Adrenal gland (tissue), 9 donors: ENCODE measurements at regions not wholly inside any gene's neighbourhood (a gene's known extent, or its start where the extent isn't known, plus 50 kb on each side); places are given as distances from the start of the nearest gene placed in this dataset.

Experiments
- DNase-seq, 7 donors: peaks; one replicate each; pipeline ENCODE4 v3.0.0-alpha.2; 2019 to 2020
- H3K27ac ChIP-seq, 5 donors: fragments of 200-600 bp; sonication (generic) in 4 of 5; 1 replicate in 3 of 5; 2 replicates in 2 of 5; pipeline versions ENCODE4 v1.5.1 to v1.8.0; 2016 to 2020; ENCODE audit warnings: mild to moderate bottlenecking in 1 of 5
- H3K27me3 ChIP-seq: fragments of 200-600 bp; 2 replicates; pipeline ENCODE4 v1.8.0; 2021
- H3K36me3 ChIP-seq, 2 donors: fragments of 200-600 bp; replicated peaks in 1 of 2; 1 replicate in 1 of 2; 2 replicates in 1 of 2; pipeline versions ENCODE4 v1.5.1 to v1.8.0; 2018 to 2022
- H3K4me1 ChIP-seq, 2 donors: fragments of 200-600 bp; replicated peaks in 1 of 2; 1 replicate in 1 of 2; 2 replicates in 1 of 2; pipeline versions ENCODE4 v1.5.1 to v1.8.0; 2018 to 2021
- H3K4me3 ChIP-seq, 4 donors: fragments of 200-600 bp; sonication (generic) in 3 of 4; one replicate each; pipeline ENCODE4 v1.5.1; 2016 to 2018
- H3K9me3 ChIP-seq, 3 donors: fragments of 200-600 bp; sonication (generic) in 1 of 3; replicated peaks in 1 of 3; 1 replicate in 2 of 3; 2 replicates in 1 of 3; pipeline versions ENCODE4 v1.5.1 to v1.8.0; 2016 to 2021
- CTCF ChIP-seq, 6 experiments: fragments of 450-650 bp in 4 of 6; fragments of 200-600 bp in 2 of 6; sonication (generic) in 1 of 6; IDR thresholded peaks; 1 replicate in 5 of 6; 2 replicates in 1 of 6; pipeline versions ENCODE4 v1.5.1 to v1.8.0; 2016 to 2021; ENCODE audit warnings: antibody characterized with exemption in 6 of 6, mild to moderate bottlenecking in 2 of 6, moderate library complexity in 1 of 6
- POLR2A ChIP-seq, 2 donors: fragments of 450-650 bp; IDR thresholded peaks; one replicate each; pipeline ENCODE4 v1.6.1; 2017; ENCODE audit warnings: antibody characterized with exemption in 2 of 2, mild to moderate bottlenecking in 2 of 2, moderate library complexity in 1 of 2
- WGBS, 4 donors: extraction: QIAGEN DNeasy Blood & Tissue Kit in 2 of 4; methylation state at CpG; one replicate each; pipeline versions ENCODE4 v1.1.5 to v1.1.7; 2013 to 2017; 5-methylcytosine and 5-hydroxymethylcytosine counted together
- intact Hi-C, 2 donors: fragments of 100-400 bp; cut with DNase I; formaldehyde crosslinking; loops; one replicate each; pipeline versions ENCODE4 v1.14.1 to v1.15.0; 2022 to 2023
- donor health status: healthy with polysubstance abuse.
- donor health status: Bipolar disorder and iron deficiency.
- donor health status: DM: yes; HTN: yes; CAD: no.
- donor health status: DM: no; HTN: no; CAD: no.
- donor health status: DM: no; HTN: no; CAD: no.

GRCh38 chrX:45769761-45770582 lies 569.3 kb upstream of the DIPK2B start:
- Histone ChIP-seq H3K4me3 (peak overlapping the region in 1 of 4 donors; percentile 48), H3K36me3 (no peaks in the 10 kb centered on the region), H3K27ac (peak overlapping the region in 3 of 5 donors; percentile 55 to 80 (median 72)), H3K4me1 (peaks cover 0 to 6% of the 10 kb centered on the region in 2 donors), H3K9me3 (no peaks in the 10 kb centered on the region), H3K27me3 (no peaks in the 10 kb centered on the region)
- WGBS, 4 donors = 26 to 44% (median 32%) methylated on average over 9 to 18 of the region's 18 CpGs
- intact Hi-C loops = loop anchor here in 1 of 2 donors (10.0 kb wide), 1 partner anchor 255 kb away; no protein-coding TSS in a partner anchor
- DNase-seq = peak; percentile 33 to 73 (median 58)
- TF ChIP-seq POLR2A (IDR thresholded peaks at IDR 0.05) (peak in 1 of 2 donors; percentile 29), CTCF (IDR thresholded peaks at IDR 0.05) (no peak)

GRCh38 chrX:45768666-45769236 lies 568.1 kb upstream of the DIPK2B start:
- 55 to 67% (median 59%) methylated on average over 6 of the region's 6 CpGs for WGBS, 4 donors
- intact Hi-C loops = no loop called here
- peak overlapping the region in 1 of 4 donors; percentile 48 for H3K4me3 ChIP-seq
- no peaks in the 10 kb centered on the region for H3K27me3 ChIP-seq
- TF ChIP-seq CTCF (IDR thresholded peaks at IDR 0.05) (no peak), POLR2A (IDR thresholded peaks at IDR 0.05) (no peak)
- no peak for DNase-seq
- peaks cover 0 to 6% of the 10 kb centered on the region in 2 donors for H3K4me1 ChIP-seq
- peak overlapping the region in 1 of 5 donors; percentile 80 for H3K27ac ChIP-seq
- H3K36me3 ChIP-seq = no peaks in the 10 kb centered on the region
- H3K9me3 ChIP-seq = no peaks in the 10 kb centered on the region

GRCh38 chrX:45766981-45767501 lies 566.4 kb upstream of the DIPK2B start:
- 49 to 72% (median 67%) methylated on average over 3 of the region's 3 CpGs for WGBS, 4 donors
- H3K27ac ChIP-seq = no peak overlapping the region
- no peaks in the 10 kb centered on the region for H3K36me3 ChIP-seq
- H3K9me3 ChIP-seq = no peaks in the 10 kb centered on the region
- intact Hi-C loops = no loop called here
- H3K4me3 ChIP-seq = peak overlapping the region in 1 of 4 donors; percentile 48
- H3K27me3 ChIP-seq = peaks cover 5% of the 10 kb centered on the region
- TF ChIP-seq CTCF (IDR thresholded peaks at IDR 0.05) (no peak), POLR2A (IDR thresholded peaks at IDR 0.05) (no peak)
- H3K4me1 ChIP-seq = peaks cover 0 to 3% of the 10 kb centered on the region in 2 donors
- no peak for DNase-seq

- Histone ChIP-seq H3K4me1 (no peaks in the 10 kb centered on the region), H3K36me3 (no peaks in the 10 kb centered on the region), H3K4me3 (no peak overlapping the region), H3K27ac (no peak overlapping the region), H3K27me3 (peaks cover 5% of the 10 kb centered on the region), H3K9me3 (no peaks in the 10 kb centered on the region)
- intact Hi-C loops = no loop called here
- no peak for TF ChIP-seq CTCF (IDR thresholded peaks at IDR 0.05)
- no peak for TF ChIP-seq POLR2A (IDR thresholded peaks at IDR 0.05)
- WGBS, 4 donors = 68 to 80% (median 74%) methylated on average over 3 to 4 of the region's 4 CpGs
- DNase-seq = no peak
Measured at GRCh38 chrX:45765767-45766166, 565.1 kb upstream of the DIPK2B start.
